GM12874 (cell line): ENCODE measurements at regions not wholly inside any gene's neighbourhood (a gene's known extent, or its start where the extent isn't known, plus 50 kb on each side); places are given as distances from the start of the nearest gene placed in this dataset.

ENCODE experiments used
- CTCF ChIP-seq: IDR thresholded peaks from 2 replicates; pipeline ENCODE4 v1.5.1; 2011; ENCODE audit warnings: low read depth, mild to moderate bottlenecking, control low read depth, low read length, moderate library complexity; ENCODE audit not compliant: insufficient read depth

- no peak for TF ChIP-seq CTCF
These were observed 513.0 kb downstream of the XIRP2 start for GRCh38 chr2:167401309-167401708.

- no peak for TF ChIP-seq CTCF
These were observed 512.3 kb downstream of the XIRP2 start for GRCh38 chr2:167400546-167400945.

GRCh38 chr2:167398873-167399272 is 510.6 kb downstream of the XIRP2 start:
- no peak for TF ChIP-seq CTCF

GRCh38 chr2:167388901-167389300 is 500.6 kb downstream of the XIRP2 start:
- no peak for TF ChIP-seq CTCF

GRCh38 chr2:167388497-167388896 is 500.2 kb downstream of the XIRP2 start:
- no peak for TF ChIP-seq CTCF

- TF ChIP-seq CTCF = no peak
These were observed 498.4 kb downstream of the XIRP2 start for GRCh38 chr2:167386694-167387093.

- no peak for TF ChIP-seq CTCF
These were observed 495.4 kb downstream of the XIRP2 start for GRCh38 chr2:167383610-167384194.
